Mesenchymal stem cell (in vitro differentiated cells and primary cell): ENCODE measurements at regions not wholly inside any gene's neighbourhood (a gene's known extent, or its start where the extent isn't known, plus 50 kb on each side); places are given as distances from the start of the nearest gene placed in this dataset.

ENCODE experiments used
- DNase-seq: peaks from one replicate; pipeline ENCODE4 v3.0.0-alpha.2; 2013
- H2AFZ ChIP-seq: one replicate; pipeline ENCODE4 v1.6.1; 2013; ENCODE audit warnings: low read depth, mild to moderate bottlenecking, control low read depth, inconsistent platforms, low read length, moderate library complexity
- H2AK5ac ChIP-seq: 2 replicates; pipeline ENCODE4 v1.6.1; 2013; ENCODE audit warnings: low read length, moderate library complexity, mild to moderate bottlenecking, inconsistent platforms; ENCODE audit not compliant: severe bottlenecking
- H2BK120ac ChIP-seq: one replicate; pipeline ENCODE4 v1.6.1; 2013; ENCODE audit warnings: low read depth, mild to moderate bottlenecking, inconsistent platforms, low read length, moderate library complexity
- H2BK12ac ChIP-seq, 2 experiments: one replicate each; pipeline ENCODE4 v1.6.1; 2013; ENCODE audit warnings: inconsistent platforms in 2 of 2, low read length in 2 of 2, mild to moderate bottlenecking in 2 of 2, moderate library complexity in 2 of 2, control low read depth in 1 of 2
- H2BK15ac ChIP-seq: one replicate; pipeline ENCODE4 v1.6.1; 2013; ENCODE audit warnings: mild to moderate bottlenecking, low read depth, inconsistent platforms; ENCODE audit not compliant: poor library complexity, severe bottlenecking
- H2BK5ac ChIP-seq: 2 replicates; pipeline ENCODE4 v1.6.1; 2013; ENCODE audit warnings: low read depth, mild to moderate bottlenecking, low read length, control low read depth, inconsistent platforms; ENCODE audit not compliant: poor library complexity, severe bottlenecking
- H3K14ac ChIP-seq, 2 experiments: one replicate each; pipeline ENCODE4 v1.6.1; 2013; ENCODE audit warnings: inconsistent platforms in 2 of 2, low read length in 2 of 2, control low read depth in 1 of 2, mild to moderate bottlenecking in 1 of 2, moderate library complexity in 1 of 2
- H3K18ac ChIP-seq, 2 experiments: one replicate each; pipeline ENCODE4 v1.6.1; 2013; ENCODE audit warnings: inconsistent platforms in 2 of 2, low read length in 2 of 2, control low read depth in 1 of 2, low read depth in 1 of 2, mild to moderate bottlenecking in 1 of 2
- H3K23ac ChIP-seq, 2 experiments: one replicate each; pipeline ENCODE4 v1.6.1; 2013; ENCODE audit warnings: inconsistent platforms in 2 of 2, low read length in 2 of 2, mild to moderate bottlenecking in 2 of 2, moderate library complexity in 2 of 2, control low read depth in 1 of 2
- H3K27ac ChIP-seq: 2 replicates; pipeline ENCODE4 v1.5.1; 2013; ENCODE audit warnings: mild to moderate bottlenecking, moderate library complexity, low read length, control low read depth, inconsistent platforms; ENCODE audit not compliant: poor library complexity, severe bottlenecking
- H3K27me3 ChIP-seq, 2 experiments: 2 replicates each; pipeline versions ENCODE4 v1.6.1 to v1.7.0; 2013; ENCODE audit warnings: low read length in 2 of 2, mild to moderate bottlenecking in 2 of 2, moderate library complexity in 2 of 2, control low read depth in 1 of 2, inconsistent platforms in 1 of 2; ENCODE audit not compliant: control insufficient read depth in 1 of 2, insufficient read depth in 1 of 2
- H3K36me3 ChIP-seq, 2 experiments: 2 replicates each; pipeline versions ENCODE4 v1.6.1 to v1.7.0; 2013; ENCODE audit warnings: low read length in 2 of 2, control low read depth in 1 of 2, inconsistent platforms in 1 of 2, low read depth in 1 of 2, mild to moderate bottlenecking in 1 of 2; ENCODE audit not compliant: insufficient read depth in 2 of 2, control insufficient read depth in 1 of 2
- H3K4ac ChIP-seq, 2 experiments: one replicate each; pipeline ENCODE4 v1.6.1; 2013; ENCODE audit warnings: inconsistent platforms in 2 of 2, low read length in 2 of 2, mild to moderate bottlenecking in 2 of 2, moderate library complexity in 2 of 2, control low read depth in 1 of 2, low read depth in 1 of 2
- H3K4me1 ChIP-seq: 2 replicates; pipeline ENCODE4 v1.6.1; 2013; ENCODE audit warnings: low read depth, low read length, control low read depth; ENCODE audit not compliant: control insufficient read depth, insufficient read depth
- H3K4me2 ChIP-seq: 2 replicates; pipeline ENCODE4 v1.6.1; 2013; ENCODE audit warnings: low read length, mild to moderate bottlenecking, inconsistent platforms; ENCODE audit not compliant: poor library complexity, severe bottlenecking
- H3K4me3 ChIP-seq, 2 experiments: 2 replicates each; pipeline versions ENCODE4 v1.5.1 to v1.7.0; 2013; ENCODE audit warnings: low read length in 2 of 2, mild to moderate bottlenecking in 2 of 2, control low read depth in 1 of 2, low read depth in 1 of 2; ENCODE audit not compliant: insufficient read depth in 1 of 2
- H3K79me1 ChIP-seq: replicated peaks from 2 replicates; pipeline ENCODE4 v1.6.1; 2013; ENCODE audit warnings: mild to moderate bottlenecking, control low read depth, low read length, inconsistent platforms; ENCODE audit not compliant: poor library complexity, severe bottlenecking
- H3K9ac ChIP-seq: 2 replicates; pipeline ENCODE4 v1.7.0; 2013; ENCODE audit warnings: mild to moderate bottlenecking, low read length, moderate library complexity
- H3K9me3 ChIP-seq: 2 replicates; pipeline ENCODE4 v1.7.0; 2013; ENCODE audit warnings: mild to moderate bottlenecking, low read length; ENCODE audit not compliant: control insufficient read depth
- H4K8ac ChIP-seq: one replicate; pipeline ENCODE4 v1.6.1; 2013; ENCODE audit warnings: inconsistent platforms, mild to moderate bottlenecking, low read length, moderate library complexity
- H4K91ac ChIP-seq: one replicate; pipeline ENCODE4 v1.6.1; 2013; ENCODE audit warnings: mild to moderate bottlenecking, low read length, inconsistent platforms
- WGBS: methylation state at CpG from one replicate; pipeline ENCODE4 v1.1.7; 2013; ENCODE audit warnings: mixed read lengths; 5-methylcytosine and 5-hydroxymethylcytosine counted together

DNA sequence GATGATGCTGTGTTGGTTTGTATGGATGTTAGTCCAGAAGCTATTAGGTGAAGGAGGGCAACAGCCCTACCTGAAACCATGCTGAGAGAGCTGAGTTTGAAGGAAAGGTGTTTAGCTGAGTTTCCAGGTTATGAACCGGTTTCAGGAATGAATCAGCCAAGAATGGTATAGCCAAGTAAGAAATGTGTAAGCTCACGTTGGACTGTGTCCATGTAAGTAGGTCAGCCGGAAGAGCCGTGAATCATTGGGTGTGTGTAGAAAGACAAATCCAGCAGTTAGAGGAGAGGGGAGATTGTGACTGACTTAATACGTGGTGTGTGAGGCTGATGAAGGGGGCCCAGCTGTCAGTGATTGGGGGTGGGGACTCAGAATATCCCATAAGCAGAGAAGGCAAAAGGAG lies 77.2 kb upstream of the SPIN4 start:
- no peak overlapping the region for H3K23ac ChIP-seq
- H3K4me1 ChIP-seq: no peaks in the 10 kb centered on the region
- peaks cover 5 to 27% of the 10 kb centered on the region in 2 experiments for H3K36me3 ChIP-seq
- no peak overlapping the region for H3K9ac ChIP-seq
- H3K4me3 ChIP-seq: no peak overlapping the region
- no peak overlapping the region for H2BK5ac ChIP-seq
- no peak overlapping the region for H2BK12ac ChIP-seq
- no peak overlapping the region for H3K14ac ChIP-seq
- no peak overlapping the region for H3K27ac ChIP-seq
- WGBS: 83% methylated on average over 5 of the region's 5 CpGs
- H2BK15ac ChIP-seq: no peak overlapping the region
- H3K18ac ChIP-seq: no peak overlapping the region
- H2AFZ ChIP-seq: no peak overlapping the region
- H2BK120ac ChIP-seq: no peak overlapping the region
- no peak overlapping the region for H3K4ac ChIP-seq
- H2AK5ac ChIP-seq: no peak overlapping the region
- no peak for DNase-seq
- peaks cover 5% of the 10 kb centered on the region for H3K9me3 ChIP-seq
- H3K79me1 ChIP-seq: no peaks in the 10 kb centered on the region
- no peak overlapping the region for H3K4me2 ChIP-seq
- H3K27me3 ChIP-seq: no peaks in the 10 kb centered on the region
- H4K8ac ChIP-seq: no peak overlapping the region
- no peak overlapping the region for H4K91ac ChIP-seq

DNA sequence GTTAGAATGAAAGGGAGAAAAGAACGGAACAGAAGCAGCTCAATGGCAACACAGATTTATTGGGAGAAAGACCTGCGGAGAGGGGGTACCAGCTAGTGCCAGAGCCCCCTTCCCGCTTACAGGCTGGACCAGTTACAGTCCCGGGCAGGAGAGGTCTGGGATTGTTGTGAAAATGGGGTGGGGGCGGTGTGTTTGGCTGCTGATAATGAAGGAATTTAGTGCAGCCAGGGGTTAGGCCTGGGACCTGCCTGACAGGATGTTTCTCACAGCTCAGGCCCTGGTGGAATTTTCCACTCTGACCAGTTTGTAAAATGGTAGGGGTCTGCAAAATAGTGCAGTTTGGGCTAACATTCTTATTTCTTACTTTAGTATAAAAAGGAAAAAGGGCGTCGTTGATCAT lies 75.4 kb upstream of the SPIN4 start:
- Histone ChIP-seq H3K18ac (no peak overlapping the region), H3K27me3 (no peaks in the 10 kb centered on the region), H3K14ac (no peak overlapping the region), H3K79me1 (no peaks in the 10 kb centered on the region), H3K4me3 (no peak overlapping the region), H3K4me2 (no peak overlapping the region), H2AK5ac (no peak overlapping the region), H2BK12ac (no peak overlapping the region), H4K91ac (no peak overlapping the region), H3K36me3 (peaks cover 5 to 27% of the 10 kb centered on the region in 2 experiments), H3K4ac (no peak overlapping the region), H2BK15ac (no peak overlapping the region), H2BK5ac (no peak overlapping the region), H2AFZ (no peak overlapping the region), H2BK120ac (no peak overlapping the region), H4K8ac (no peak overlapping the region), H3K4me1 (no peaks in the 10 kb centered on the region), H3K27ac (no peak overlapping the region), H3K9ac (no peak overlapping the region), H3K9me3 (peaks cover 5% of the 10 kb centered on the region), H3K23ac (no peak overlapping the region)
- 77% methylated on average over 6 of the region's 7 CpGs for WGBS
- no peak for DNase-seq

DNA sequence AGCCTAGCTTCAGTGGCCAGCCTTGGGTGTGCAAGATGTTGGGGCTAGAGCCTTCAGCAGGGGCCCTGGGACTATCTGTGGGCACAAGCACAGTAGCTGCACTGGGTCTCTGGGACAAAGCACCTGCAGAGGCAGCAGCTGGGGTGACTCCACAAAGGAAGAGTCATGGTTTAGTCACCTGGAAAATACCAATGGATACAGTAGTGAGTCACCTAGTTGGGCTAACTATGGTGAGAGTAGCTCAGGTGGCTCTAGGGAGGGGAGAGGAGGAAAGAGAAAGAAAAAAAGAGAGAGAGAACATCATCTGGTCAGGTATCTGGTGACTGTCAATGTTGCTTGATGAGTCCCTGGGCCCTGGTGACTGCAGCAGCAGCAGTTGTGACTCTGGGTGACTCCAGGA lies 72.9 kb upstream of the SPIN4 start:
- no peak overlapping the region for H3K27ac ChIP-seq
- no peak overlapping the region for H3K4ac ChIP-seq
- H4K8ac ChIP-seq: no peak overlapping the region
- no peak overlapping the region for H3K14ac ChIP-seq
- H3K27me3 ChIP-seq: no peaks in the 10 kb centered on the region
- no peak overlapping the region for H2BK15ac ChIP-seq
- no peak overlapping the region for H2AK5ac ChIP-seq
- H4K91ac ChIP-seq: no peak overlapping the region
- no peak overlapping the region for H3K4me3 ChIP-seq
- no peak overlapping the region for H2AFZ ChIP-seq
- no peak overlapping the region for H2BK120ac ChIP-seq
- DNase-seq: no peak
- H3K18ac ChIP-seq: no peak overlapping the region
- H2BK5ac ChIP-seq: no peak overlapping the region
- H3K9ac ChIP-seq: no peak overlapping the region
- H3K4me2 ChIP-seq: no peak overlapping the region
- H3K23ac ChIP-seq: no peak overlapping the region
- no peaks in the 10 kb centered on the region for H3K79me1 ChIP-seq
- H3K36me3 ChIP-seq: peaks cover 5 to 27% of the 10 kb centered on the region in 2 experiments
- no peaks in the 10 kb centered on the region for H3K4me1 ChIP-seq
- no peak overlapping the region for H2BK12ac ChIP-seq
- peaks cover 5% of the 10 kb centered on the region for H3K9me3 ChIP-seq

DNA sequence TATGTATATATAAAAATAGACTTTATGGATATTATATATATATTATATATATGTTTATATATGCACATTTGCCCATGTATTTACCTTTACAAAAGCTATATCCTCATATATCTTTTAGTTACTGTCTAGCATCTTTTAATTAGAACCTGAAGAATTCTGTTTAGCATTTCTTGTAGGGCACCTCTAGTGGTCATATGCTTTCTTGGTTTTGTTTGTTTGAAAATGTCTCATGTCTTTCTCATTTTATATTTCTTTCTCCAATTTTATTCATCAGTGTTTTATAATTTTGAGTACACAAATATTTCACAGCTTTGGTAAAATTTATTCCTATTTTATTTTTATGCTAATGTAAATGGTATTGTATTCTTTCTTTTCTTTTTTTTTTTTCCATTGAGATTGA lies 70.3 kb upstream of the SPIN4 start:
- no peak overlapping the region for H2AK5ac ChIP-seq
- no peak overlapping the region for H4K91ac ChIP-seq
- H3K36me3 ChIP-seq: peaks cover 5 to 12% of the 10 kb centered on the region in 2 experiments
- H3K9me3 ChIP-seq: no peaks in the 10 kb centered on the region
- H2AFZ ChIP-seq: no peak overlapping the region
- no peak overlapping the region for H3K9ac ChIP-seq
- H3K4me2 ChIP-seq: no peak overlapping the region
- no peak overlapping the region for H3K14ac ChIP-seq
- no peaks in the 10 kb centered on the region for H3K79me1 ChIP-seq
- no peak overlapping the region for H4K8ac ChIP-seq
- H2BK15ac ChIP-seq: no peak overlapping the region
- H3K18ac ChIP-seq: no peak overlapping the region
- no peak overlapping the region for H2BK5ac ChIP-seq
- no peak overlapping the region for H2BK12ac ChIP-seq
- no peak overlapping the region for H3K4ac ChIP-seq
- H3K4me3 ChIP-seq: no peak overlapping the region
- H3K27ac ChIP-seq: no peak overlapping the region
- H3K27me3 ChIP-seq: no peaks in the 10 kb centered on the region
- H3K23ac ChIP-seq: no peak overlapping the region
- no peaks in the 10 kb centered on the region for H3K4me1 ChIP-seq
- H2BK120ac ChIP-seq: no peak overlapping the region
- no peak for DNase-seq
